ENCODE measurements at regions not wholly inside any gene's neighbourhood (a gene's known extent, or its start where the extent isn't known, plus 50 kb on each side); places are given as distances from the start of the nearest gene placed in this dataset.

GRCh38 chr5:136517755-136518154, 152.4 kb upstream of the TRPC7 start:
- Mint-ChIP-seq H3K9me3 (no peaks in the 10 kb centered on the region), H3K4me3 (no peak overlapping the region), H3K27me3 (no peaks in the 10 kb centered on the region), H3K27ac (no peak overlapping the region), H3K4me1 (no peaks in the 10 kb centered on the region), H3K36me3 (no peaks in the 10 kb centered on the region)
- ATAC-seq (ENCODE audit: low read depth) (no peak), DNase-seq (no peak)
- POLR2A ChIA-PET, result no interaction called here

GRCh38 chr5:136516637-136517036, 151.3 kb upstream of the TRPC7 start:
- no peaks in the 10 kb centered on the region for H3K27me3 Mint-ChIP-seq
- ATAC-seq (ENCODE audit: low read depth) (no peak), DNase-seq (no peak)
- H3K4me1 Mint-ChIP-seq, result no peaks in the 10 kb centered on the region
- no peaks in the 10 kb centered on the region for H3K9me3 Mint-ChIP-seq
- POLR2A ChIA-PET, result no interaction called here
- H3K27ac Mint-ChIP-seq, result no peak overlapping the region
- H3K4me3 Mint-ChIP-seq, result no peak overlapping the region
- H3K36me3 Mint-ChIP-seq, result no peaks in the 10 kb centered on the region

DNA sequence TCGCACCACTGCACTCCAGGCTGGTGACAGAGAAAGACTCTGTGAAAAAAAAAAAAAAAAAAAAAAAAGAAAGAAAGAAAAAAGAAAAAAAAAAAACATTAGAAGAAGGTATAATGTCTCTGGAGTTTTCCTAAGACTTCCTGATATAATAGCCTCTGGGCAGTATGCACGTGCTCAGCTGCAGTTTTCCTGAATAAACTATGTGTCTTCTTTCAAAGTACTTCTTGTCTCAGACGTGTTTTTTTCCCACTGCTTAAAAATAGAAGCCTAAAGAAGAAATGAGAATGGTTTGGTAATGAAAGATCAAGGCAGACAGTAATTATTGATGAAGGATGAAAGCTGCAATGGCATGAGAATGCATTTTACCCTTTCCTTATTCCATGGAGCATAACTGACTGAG, 148.1 kb upstream of the TRPC7 start:
- H3K4me1 Mint-ChIP-seq, result no peaks in the 10 kb centered on the region

DNA sequence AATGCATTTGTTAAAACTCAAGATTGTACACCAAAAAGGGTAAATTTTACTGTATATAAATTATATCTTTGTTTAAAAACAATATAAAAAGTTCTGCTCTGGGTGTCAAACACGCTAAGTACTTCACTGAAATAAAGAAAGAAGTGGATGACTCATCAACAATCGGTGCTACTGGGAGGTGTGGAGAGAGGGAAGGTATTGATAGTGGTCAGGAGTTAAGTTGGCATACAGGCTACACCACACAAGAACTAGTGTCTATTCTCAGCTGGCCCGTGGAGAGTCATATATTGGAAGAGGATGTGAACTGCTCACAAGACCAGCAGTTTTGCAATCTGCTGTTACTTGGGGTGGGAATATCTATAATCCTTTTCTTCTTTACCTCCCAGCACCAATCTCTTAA, 145.7 kb upstream of the TRPC7 start:
- Mint-ChIP-seq H3K4me3 (no peak overlapping the region), H3K27ac (no peak overlapping the region), H3K27me3 (no peaks in the 10 kb centered on the region), H3K9me3 (no peaks in the 10 kb centered on the region), H3K4me1 (no peaks in the 10 kb centered on the region), H3K36me3 (no peaks in the 10 kb centered on the region)
- POLR2A ChIA-PET, result no interaction called here
- no peak for ATAC-seq (ENCODE audit: low read depth)
- no peak for DNase-seq

More for the DNA sequence above, 148.1 kb upstream of the TRPC7 start:
- no peak for DNase-seq
- Mint-ChIP-seq H3K9me3 (no peaks in the 10 kb centered on the region), H3K27me3 (no peaks in the 10 kb centered on the region), H3K36me3 (no peaks in the 10 kb centered on the region), H3K4me3 (no peak overlapping the region), H3K27ac (no peak overlapping the region)
- ATAC-seq (ENCODE audit: low read depth), result no peak
- POLR2A ChIA-PET, result no interaction called here

DNA sequence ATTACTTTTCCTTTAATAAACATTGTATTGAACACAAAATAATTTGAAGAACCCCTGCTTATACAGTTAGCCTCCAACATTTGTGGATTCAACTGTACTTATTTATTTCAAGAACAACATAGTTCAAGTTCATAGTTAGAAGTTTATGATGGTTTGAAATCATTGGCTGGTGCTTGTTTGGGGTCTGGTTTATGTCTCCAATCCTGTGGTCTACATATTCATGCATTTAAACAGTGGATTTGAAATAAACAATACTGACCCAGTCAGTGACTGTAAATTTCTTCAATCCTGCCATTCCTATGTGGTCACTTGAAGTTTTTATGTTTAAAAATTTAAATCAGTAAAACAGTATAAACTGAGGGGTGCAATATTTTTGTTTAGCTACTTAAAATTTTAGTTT, 145.1 kb upstream of the TRPC7 start:
- ATAC-seq (ENCODE audit: low read depth), result no peak
- H3K4me3 Mint-ChIP-seq, result no peak overlapping the region
- DNase-seq, result no peak
- no peaks in the 10 kb centered on the region for H3K36me3 Mint-ChIP-seq
- H3K27ac Mint-ChIP-seq, result no peak overlapping the region
- H3K9me3 Mint-ChIP-seq, result no peaks in the 10 kb centered on the region
- no peaks in the 10 kb centered on the region for H3K4me1 Mint-ChIP-seq
- no peaks in the 10 kb centered on the region for H3K27me3 Mint-ChIP-seq
- POLR2A ChIA-PET, result no interaction called here

GRCh38 chr5:136506131-136506530, 140.8 kb upstream of the TRPC7 start:
- H3K27ac Mint-ChIP-seq, result no peak overlapping the region
- POLR2A ChIA-PET, result no interaction called here

DNA sequence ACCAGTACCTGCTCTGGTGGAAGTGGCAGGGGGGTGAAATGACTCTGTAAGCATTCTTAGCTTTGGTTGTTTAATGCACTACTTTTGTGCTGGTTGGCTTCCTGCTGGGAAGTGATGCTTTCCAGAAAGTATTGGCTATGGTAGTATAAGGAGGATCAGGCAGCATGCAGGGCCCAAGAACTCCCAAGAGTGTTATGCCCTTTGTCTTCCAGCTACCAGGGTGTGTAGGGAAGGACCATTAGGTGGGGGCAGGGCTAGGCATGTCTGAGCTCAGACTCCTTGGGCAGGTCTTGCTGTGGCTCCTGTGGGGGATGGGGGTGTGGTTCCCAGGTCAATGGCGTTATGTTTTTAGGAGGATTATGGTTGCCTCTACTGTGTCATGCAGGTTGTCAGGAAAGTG, 135.8 kb upstream of the TRPC7 start:
- no peak for ATAC-seq (ENCODE audit: low read depth)
- H3K27me3 Mint-ChIP-seq, result no peaks in the 10 kb centered on the region
- H3K27ac Mint-ChIP-seq, result no peak overlapping the region

More at GRCh38 chr5:136506131-136506530, 140.8 kb upstream of the TRPC7 start:
- Mint-ChIP-seq H3K36me3 (no peaks in the 10 kb centered on the region), H3K27me3 (no peaks in the 10 kb centered on the region), H3K4me1 (no peaks in the 10 kb centered on the region), H3K9me3 (peaks cover 1% of the 10 kb centered on the region), H3K4me3 (no peak overlapping the region)
- ATAC-seq (ENCODE audit: low read depth), result no peak
- DNase-seq, result no peak

DNA sequence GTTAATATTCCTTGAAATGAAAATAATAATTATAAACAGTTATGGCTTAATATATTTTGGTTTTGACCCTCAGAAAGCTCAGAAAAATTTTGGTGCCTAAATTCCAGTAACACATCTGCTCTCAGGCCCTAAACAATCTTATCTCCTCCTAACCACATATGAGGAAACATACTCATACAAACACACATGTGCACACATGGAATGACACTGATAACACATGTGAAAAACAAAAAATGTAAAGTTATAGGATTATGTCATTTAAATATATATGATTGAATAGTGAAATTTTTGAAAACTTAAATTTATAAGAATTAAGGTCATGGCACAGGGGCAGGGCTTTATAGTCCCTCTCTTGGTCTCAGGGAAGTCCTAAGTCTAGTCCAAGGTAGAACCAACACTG, 127.2 kb upstream of the TRPC7 start:
- Mint-ChIP-seq H3K4me1 (no peaks in the 10 kb centered on the region), H3K27me3 (no peaks in the 10 kb centered on the region), H3K4me3 (no peak overlapping the region), H3K9me3 (peaks cover under 1% of the 10 kb centered on the region), H3K27ac (no peak overlapping the region), H3K36me3 (no peaks in the 10 kb centered on the region)
- no peak for ATAC-seq (ENCODE audit: low read depth)
- DNase-seq, result no peak
- POLR2A ChIA-PET, result no interaction called here

More for the DNA sequence above, 135.8 kb upstream of the TRPC7 start:
- no peak for DNase-seq
- Mint-ChIP-seq H3K4me3 (no peak overlapping the region), H3K4me1 (no peaks in the 10 kb centered on the region), H3K9me3 (peaks cover 12% of the 10 kb centered on the region), H3K36me3 (no peaks in the 10 kb centered on the region)
- POLR2A ChIA-PET, result no interaction called here

DNA sequence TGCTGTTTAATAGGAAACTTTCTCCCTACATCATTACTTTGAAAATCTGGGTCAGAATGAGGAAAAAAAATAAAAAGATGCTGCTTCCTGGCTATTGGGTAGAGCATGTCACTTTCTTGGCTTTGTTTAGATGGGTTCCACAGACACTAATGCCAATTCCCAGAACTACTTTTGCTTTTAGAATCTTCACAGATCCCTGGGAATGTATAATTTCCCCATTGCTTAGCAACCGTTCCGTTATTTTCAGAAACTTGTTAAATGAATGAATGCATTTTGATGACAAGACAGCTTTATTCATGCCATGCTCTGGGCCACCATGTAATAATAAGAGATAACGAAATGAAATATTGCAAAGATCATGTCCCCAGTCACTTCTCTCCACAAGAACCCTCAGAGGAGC, 126.5 kb upstream of the TRPC7 start:
- Mint-ChIP-seq H3K9me3 (no peaks in the 10 kb centered on the region), H3K4me3 (no peak overlapping the region)

GRCh38 chr5:136484808-136485325, 119.5 kb upstream of the TRPC7 start:
- ATAC-seq (ENCODE audit: low read depth) (no peak), DNase-seq (no peak)
- POLR2A ChIA-PET, result no interaction called here
- Mint-ChIP-seq H3K36me3 (no peaks in the 10 kb centered on the region), H3K27me3 (no peaks in the 10 kb centered on the region), H3K4me1 (no peaks in the 10 kb centered on the region), H3K27ac (no peak overlapping the region), H3K4me3 (no peak overlapping the region), H3K9me3 (no peaks in the 10 kb centered on the region)

More for the DNA sequence above, 126.5 kb upstream of the TRPC7 start:
- DNase-seq (no peak), ATAC-seq (ENCODE audit: low read depth) (no peak)
- no peak overlapping the region for H3K27ac Mint-ChIP-seq
- H3K27me3 Mint-ChIP-seq, result no peaks in the 10 kb centered on the region
- H3K36me3 Mint-ChIP-seq, result no peaks in the 10 kb centered on the region
- POLR2A ChIA-PET, result no interaction called here
- no peaks in the 10 kb centered on the region for H3K4me1 Mint-ChIP-seq

GRCh38 chr5:136482206-136482605, 116.9 kb upstream of the TRPC7 start:
- POLR2A ChIA-PET, result no interaction called here
- H3K4me1 Mint-ChIP-seq, result no peaks in the 10 kb centered on the region
- no peaks in the 10 kb centered on the region for H3K27me3 Mint-ChIP-seq
- H3K9me3 Mint-ChIP-seq, result peaks cover 4% of the 10 kb centered on the region
- ATAC-seq (ENCODE audit: low read depth) (no peak), DNase-seq (no peak)
- no peak overlapping the region for H3K27ac Mint-ChIP-seq
- no peaks in the 10 kb centered on the region for H3K36me3 Mint-ChIP-seq
- no peak overlapping the region for H3K4me3 Mint-ChIP-seq

GRCh38 chr5:136474466-136474865, 109.1 kb upstream of the TRPC7 start:
- DNase-seq (no peak), ATAC-seq (ENCODE audit: low read depth) (no peak)
- Mint-ChIP-seq H3K9me3 (peaks cover 5% of the 10 kb centered on the region), H3K4me3 (no peak overlapping the region), H3K27ac (no peak overlapping the region), H3K27me3 (no peaks in the 10 kb centered on the region), H3K36me3 (no peaks in the 10 kb centered on the region), H3K4me1 (no peaks in the 10 kb centered on the region)
- POLR2A ChIA-PET, result no interaction called here

- no peak overlapping the region for H3K27ac Mint-ChIP-seq
- no peaks in the 10 kb centered on the region for H3K4me1 Mint-ChIP-seq
- POLR2A ChIA-PET, result no interaction called here
- no peak for ATAC-seq (ENCODE audit: low read depth)
- H3K36me3 Mint-ChIP-seq, result no peaks in the 10 kb centered on the region
- no peaks in the 10 kb centered on the region for H3K9me3 Mint-ChIP-seq
- no peaks in the 10 kb centered on the region for H3K27me3 Mint-ChIP-seq
- no peak for DNase-seq
- H3K4me3 Mint-ChIP-seq, result no peak overlapping the region
These were observed 102.3 kb upstream of the TRPC7 start for GRCh38 chr5:136467632-136468031.

- POLR2A ChIA-PET, result no interaction called here
- Mint-ChIP-seq H3K4me3 (no peak overlapping the region), H3K9me3 (no peaks in the 10 kb centered on the region), H3K27ac (no peak overlapping the region), H3K36me3 (no peaks in the 10 kb centered on the region), H3K4me1 (no peaks in the 10 kb centered on the region), H3K27me3 (no peaks in the 10 kb centered on the region)
- no peak for DNase-seq
- ATAC-seq (ENCODE audit: low read depth), result no peak
These were observed 100.7 kb upstream of the TRPC7 start for GRCh38 chr5:136466041-136466415.

DNA sequence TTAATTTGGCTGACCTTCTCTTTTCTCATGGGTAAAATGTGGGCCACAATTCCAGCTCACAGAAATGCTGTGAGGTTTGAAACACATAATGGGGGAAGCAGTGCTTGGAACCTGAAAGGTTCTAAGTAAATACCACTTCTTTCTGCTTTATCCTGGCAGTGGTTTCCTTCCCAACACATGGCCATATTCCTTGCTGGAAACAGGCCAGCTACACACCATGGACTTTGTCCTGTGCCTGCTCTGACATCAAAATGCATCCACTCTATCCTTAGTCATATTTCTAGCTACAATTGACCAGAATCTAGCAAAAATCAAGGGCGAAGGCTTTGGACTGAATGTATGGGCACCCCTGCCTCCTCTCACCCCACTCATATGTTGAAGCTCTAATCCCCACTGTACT, 93.1 kb upstream of the TRPC7 start:
- no peaks in the 10 kb centered on the region for H3K4me1 Mint-ChIP-seq
- no peak for DNase-seq
- no peaks in the 10 kb centered on the region for H3K27me3 Mint-ChIP-seq
- ATAC-seq (ENCODE audit: low read depth), result no peak
- no peaks in the 10 kb centered on the region for H3K36me3 Mint-ChIP-seq
- H3K9me3 Mint-ChIP-seq, result no peaks in the 10 kb centered on the region
- POLR2A ChIA-PET, result no interaction called here
- H3K4me3 Mint-ChIP-seq, result no peak overlapping the region
- H3K27ac Mint-ChIP-seq, result no peak overlapping the region
